Activated T-helper 1 cell treated with anti-CD3 and anti-CD28 coated beads, Interleukin-12 subunit alpha, Interleukin-12 subunit beta, Interleukin-2, Interleukin-4 antibody, amounts not matched to agents 30 ng/mL and 10 ng/mL and 1 ng/mL, durations not matched to agents 14 hours and 24 hours and 36 hours (primary cell): ENCODE measurements at regions not wholly inside any gene's neighbourhood (a gene's known extent, or its start where the extent isn't known, plus 50 kb on each side); places are given as distances from the start of the nearest gene placed in this dataset.

Experiments used
- DNase-seq: peaks from one replicate; pipeline ENCODE4 v3.0.0; 2021; ENCODE audit warnings: low spot score
- H3K27ac Mint-ChIP-seq: one replicate; pipeline ENCODE4 v1.8.0; 2021; ENCODE audit warnings: mild to moderate bottlenecking, mixed read lengths
- H3K27me3 Mint-ChIP-seq: one replicate; pipeline ENCODE4 v1.8.0; 2022; ENCODE audit warnings: mild to moderate bottlenecking, moderate library complexity, mixed read lengths; ENCODE audit not compliant: insufficient read depth
- H3K36me3 Mint-ChIP-seq: one replicate; pipeline ENCODE4 v1.8.0; 2021; ENCODE audit warnings: low read depth, mixed read lengths
- H3K4me1 Mint-ChIP-seq: one replicate; pipeline ENCODE4 v1.8.0; 2021; ENCODE audit warnings: low read depth, mixed read lengths
- H3K4me3 Mint-ChIP-seq: one replicate; pipeline ENCODE4 v1.8.0; 2021; ENCODE audit warnings: mild to moderate bottlenecking, moderate library complexity, mixed read lengths
- H3K9me3 Mint-ChIP-seq: one replicate; pipeline ENCODE4 v1.8.0; 2021; ENCODE audit warnings: mixed read lengths
- intact Hi-C: fragments of 100-400 bp; cut with micrococcal nuclease; formaldehyde crosslinking; loops from one replicate; pipeline ENCODE4 v1.15.1; 2024

GRCh38 chr15:66900586-66901310 is 164.7 kb upstream of the SMAD3 start:
- no peak overlapping the region for H3K4me3 Mint-ChIP-seq
- H3K4me1 Mint-ChIP-seq: peaks cover 14% of the 10 kb centered on the region

GRCh38 chr15:66901336-66902100 is 163.9 kb upstream of the SMAD3 start:
- DNase-seq: no peak
- Mint-ChIP-seq H3K4me3 (no peak overlapping the region), H3K9me3 (peaks cover 3% of the 10 kb centered on the region), H3K27ac (no peak overlapping the region), H3K27me3 (no peaks in the 10 kb centered on the region), H3K36me3 (no peaks in the 10 kb centered on the region), H3K4me1 (peaks cover 14% of the 10 kb centered on the region)
- intact Hi-C loops: no loop called here

More at GRCh38 chr15:66900586-66901310, 164.7 kb upstream of the SMAD3 start:
- intact Hi-C loops: no loop called here
- Mint-ChIP-seq H3K9me3 (no peaks in the 10 kb centered on the region), H3K27ac (no peak overlapping the region), H3K27me3 (no peaks in the 10 kb centered on the region), H3K36me3 (no peaks in the 10 kb centered on the region)
- DNase-seq: no peak

GRCh38 chr15:66905185-66905584 is 160.2 kb upstream of the SMAD3 start:
- intact Hi-C loops: no loop called here
- Mint-ChIP-seq H3K4me1 (peaks cover 8% of the 10 kb centered on the region), H3K9me3 (peaks cover 5% of the 10 kb centered on the region), H3K4me3 (no peak overlapping the region), H3K27ac (no peak overlapping the region), H3K36me3 (no peaks in the 10 kb centered on the region), H3K27me3 (no peaks in the 10 kb centered on the region)
- no peak for DNase-seq

GRCh38 chr15:66905954-66906353 is 159.4 kb upstream of the SMAD3 start:
- Mint-ChIP-seq H3K4me3 (no peak overlapping the region), H3K27me3 (no peaks in the 10 kb centered on the region), H3K9me3 (peaks cover 5% of the 10 kb centered on the region), H3K36me3 (no peaks in the 10 kb centered on the region), H3K27ac (no peak overlapping the region), H3K4me1 (peaks cover 5% of the 10 kb centered on the region)
- no peak for DNase-seq
- intact Hi-C loops: no loop called here

GRCh38 chr15:66906668-66907614 is 158.5 kb upstream of the SMAD3 start:
- no peak for DNase-seq
- Mint-ChIP-seq H3K9me3 (peaks cover 5% of the 10 kb centered on the region), H3K4me1 (peaks cover 3% of the 10 kb centered on the region), H3K4me3 (no peak overlapping the region), H3K27me3 (peaks cover under 1% of the 10 kb centered on the region), H3K27ac (no peak overlapping the region), H3K36me3 (no peaks in the 10 kb centered on the region)
- intact Hi-C loops: no loop called here

- no peak for DNase-seq
- Mint-ChIP-seq H3K4me3 (no peak overlapping the region), H3K27ac (no peak overlapping the region), H3K9me3 (peaks cover 5% of the 10 kb centered on the region), H3K36me3 (no peaks in the 10 kb centered on the region), H3K27me3 (peaks cover 3% of the 10 kb centered on the region), H3K4me1 (peaks cover 11% of the 10 kb centered on the region)
- intact Hi-C loops: no loop called here
Measured at GRCh38 chr15:66907826-66908743, 157.3 kb upstream of the SMAD3 start.

- Mint-ChIP-seq H3K36me3 (no peaks in the 10 kb centered on the region), H3K9me3 (peaks cover 5% of the 10 kb centered on the region), H3K4me3 (no peak overlapping the region), H3K4me1 (peaks cover 11% of the 10 kb centered on the region), H3K27me3 (peaks cover 3% of the 10 kb centered on the region), H3K27ac (no peak overlapping the region)
- DNase-seq: no peak
- intact Hi-C loops: no loop called here
Measured at GRCh38 chr15:66908744-66909095, 156.7 kb upstream of the SMAD3 start.

GRCh38 chr15:66909381-66909890 is 156.0 kb upstream of the SMAD3 start:
- intact Hi-C loops: no loop called here
- DNase-seq: no peak
- Mint-ChIP-seq H3K27ac (no peak overlapping the region), H3K27me3 (peaks cover 3% of the 10 kb centered on the region), H3K9me3 (peaks cover 5% of the 10 kb centered on the region), H3K4me3 (no peak overlapping the region), H3K36me3 (no peaks in the 10 kb centered on the region), H3K4me1 (peaks cover 11% of the 10 kb centered on the region)

- Mint-ChIP-seq H3K4me3 (no peak overlapping the region), H3K27me3 (peaks cover 11% of the 10 kb centered on the region), H3K4me1 (peaks cover 22% of the 10 kb centered on the region), H3K36me3 (peaks cover 1% of the 10 kb centered on the region), H3K27ac (no peak overlapping the region), H3K9me3 (peaks cover 9% of the 10 kb centered on the region)
- no peak for DNase-seq
- intact Hi-C loops: no loop called here
Measured at GRCh38 chr15:66911131-66911700, 154.2 kb upstream of the SMAD3 start.

GRCh38 chr15:66912001-66912400 is 153.4 kb upstream of the SMAD3 start:
- Mint-ChIP-seq H3K27ac (no peak overlapping the region), H3K9me3 (peaks cover 8% of the 10 kb centered on the region), H3K4me3 (no peak overlapping the region), H3K4me1 (peaks cover 22% of the 10 kb centered on the region), H3K36me3 (peaks cover 5% of the 10 kb centered on the region), H3K27me3 (peaks cover 16% of the 10 kb centered on the region)
- DNase-seq: peak; percentile 34
- intact Hi-C loops: no loop called here

- intact Hi-C loops: no loop called here
Measured at GRCh38 chr15:66912441-66912840, 153.0 kb upstream of the SMAD3 start.

More at GRCh38 chr15:66912441-66912840, 153.0 kb upstream of the SMAD3 start:
- DNase-seq: no peak
- Mint-ChIP-seq H3K4me3 (no peak overlapping the region), H3K27me3 (peaks cover 19% of the 10 kb centered on the region), H3K27ac (no peak overlapping the region), H3K9me3 (peaks cover 12% of the 10 kb centered on the region), H3K4me1 (peaks cover 22% of the 10 kb centered on the region), H3K36me3 (peaks cover 5% of the 10 kb centered on the region)
